OCI-LY7 (cell line): ENCODE measurements at regions not wholly inside any gene's neighbourhood (a gene's known extent, or its start where the extent isn't known, plus 50 kb on each side); places are given as distances from the start of the nearest gene placed in this dataset.

Experiments
- CTCF ChIP-seq: fragments of 200-600 bp; sonication (generic); conservative IDR thresholded peaks from 2 replicates; pipeline ENCODE4 v1.5.1; 2014; ENCODE audit warnings: mild to moderate bottlenecking, antibody characterized with exemption, low read length, moderate library complexity, mixed read lengths
- EZH2phosphoT487 ChIP-seq: fragments of 200-600 bp; sonication (generic); IDR thresholded peaks from 2 replicates; pipeline ENCODE4 v1.6.1; 2018; ENCODE audit warnings: low read depth, borderline replicate concordance, mild to moderate bottlenecking, mixed run types, antibody characterized with exemption, low read length, moderate library complexity, mixed read lengths

GRCh38 chr4:13203101-13203500 is 281.0 kb downstream of the RAB28 start:
- TF ChIP-seq CTCF = no peak
- no peak for TF ChIP-seq EZH2phosphoT487
